ENCODE measurements at regions not wholly inside any gene's neighbourhood (a gene's known extent, or its start where the extent isn't known, plus 50 kb on each side); places are given as distances from the start of the nearest gene placed in this dataset.
A peak's percentile ranks its signal among the peaks of the same experiment; 100 is the strongest.

- Histone ChIP-seq H4K8ac (replicated peaks; ENCODE audit: insufficient read length, low read depth, low read length) (no peak overlapping the region), H3K27ac (ENCODE audit: insufficient read length, low read depth, low read length) (no peak overlapping the region), H2BK12ac (ENCODE audit: insufficient read length, low read depth, low read length) (no peak overlapping the region), H2BK20ac (ENCODE audit: low read depth, low read length, poor library complexity, severe bottlenecking) (no peak overlapping the region), H3K23me2 (ENCODE audit: insufficient read length, low read depth, low read length, poor library complexity, severe bottlenecking) (no peaks in the 10 kb centered on the region), H3K9me3 (ENCODE audit: control insufficient read depth, low read depth, low read length) (no peaks in the 10 kb centered on the region), H3T11ph (ENCODE audit: low read length) (no peak overlapping the region), H3K9ac (ENCODE audit: extremely low read depth, insufficient read length, low read length) (no peak overlapping the region), H3K56ac (ENCODE audit: insufficient read length, low read depth, low read length) (no peak overlapping the region), H2BK5ac (ENCODE audit: insufficient read length, low read length) (no peak overlapping the region), H3K4ac (ENCODE audit: low read depth, low read length) (no peak overlapping the region), H3K14ac (ENCODE audit: insufficient read depth, low read length) (no peak overlapping the region), H3K27me3 (ENCODE audit: insufficient read depth, low read length) (no peaks in the 10 kb centered on the region), H3K4me1 (ENCODE audit: insufficient read depth, low read length) (peaks cover 7% of the 10 kb centered on the region), H4K5ac (ENCODE audit: insufficient read length, low read depth, low read length) (no peak overlapping the region), H2BK15ac (ENCODE audit: low read depth, low read length) (no peak overlapping the region), H2AFZ (ENCODE audit: low read length) (no peak overlapping the region), H2BK120ac (ENCODE audit: low read depth, low read length, poor library complexity, severe bottlenecking) (no peak overlapping the region), H3K4me2 (ENCODE audit: insufficient read depth, insufficient read length, low read length) (no peak overlapping the region), H3K23ac (ENCODE audit: insufficient read length, low read depth, low read length) (no peak overlapping the region), H4K91ac (ENCODE audit: insufficient read length, low read depth, low read length) (no peak overlapping the region), H3K18ac (ENCODE audit: insufficient read length, low read depth, low read length) (no peak overlapping the region), H3K79me1 (ENCODE audit: insufficient read depth, low read depth, low read length, poor library complexity, severe bottlenecking) (no peaks in the 10 kb centered on the region), H4K20me1 (ENCODE audit: control insufficient read depth, insufficient read depth, insufficient read length) (no peaks in the 10 kb centered on the region), H3K79me2 (ENCODE audit: insufficient read depth, low read length) (no peaks in the 10 kb centered on the region), H2AK5ac (ENCODE audit: insufficient read length, low read length) (no peak overlapping the region)
- TF ChIP-seq CTCF (conservative IDR thresholded peaks at IDR 0.05) = no peak
- Mint-ChIP-seq H3K27me3 (ENCODE audit: low read depth) (no peaks in the 10 kb centered on the region), H3K4me3 (no peak overlapping the region), H3K4me1 (peaks cover 58 to 72% of the 10 kb centered on the region in 2 experiments), H3K36me3 (ENCODE audit: insufficient read depth in 1 of 3, low read depth in 3 of 3) (peaks cover 3 to 6% (median 3%) of the 10 kb centered on the region in 3 experiments; a peak in 5 of 7 replicates), H3K9me3 (no peaks in the 10 kb centered on the region; a peak in 1 of 5 replicates), H3K27ac (peak overlapping the region; percentile 1 to 85 (median 66); a peak in 5 of 7 replicates)
- WGBS (ENCODE audit: extremely low coverage, insufficient read length, low lambda C conversion rate) = no CpG with 5 or more reads among the region's 2 CpGs
- no peak for DNase-seq
These were observed 363.9 kb downstream of the UTRN start for GRCh38 chr6:144649085-144649484.

All from H9 (cell line).